ELR (cell line): ENCODE measurements at regions not wholly inside any gene's neighbourhood (a gene's known extent, or its start where the extent isn't known, plus 50 kb on each side); places are given as distances from the start of the nearest gene placed in this dataset.

Experiments
- DNase-seq: peaks from one replicate; pipeline ENCODE4 v3.0.0-alpha.2; 2015; ENCODE audit warnings: low read depth

- no peak for DNase-seq
Observed at GRCh38 chr6:71430018-71430417, 141.4 kb downstream of the OGFRL1 start.

GRCh38 chr6:71433441-71433840, 144.8 kb downstream of the OGFRL1 start:
- DNase-seq = no peak

- peak; percentile 22 for DNase-seq
Observed at GRCh38 chr6:71444222-71444621, 155.6 kb downstream of the OGFRL1 start.

DNA sequence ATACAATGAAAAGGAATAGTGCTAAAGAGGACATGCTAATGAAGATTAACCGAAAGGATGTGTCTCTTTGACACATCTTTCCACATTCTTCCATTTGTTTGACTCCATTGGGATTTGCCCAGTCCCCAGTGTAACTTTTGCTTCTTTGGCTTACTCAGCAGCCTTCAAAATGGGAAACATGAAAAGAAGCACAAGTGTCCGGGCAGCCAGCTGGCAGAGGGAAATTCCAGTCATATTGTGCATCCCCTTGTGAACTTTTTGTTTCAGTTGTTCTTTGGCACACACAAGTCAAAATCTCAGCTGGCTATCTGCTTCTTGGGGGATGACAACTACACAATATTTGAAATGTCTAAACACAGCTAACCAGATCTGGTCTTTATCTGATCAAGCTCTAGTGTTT, 157.4 kb downstream of the OGFRL1 start:
- no peak for DNase-seq

DNA sequence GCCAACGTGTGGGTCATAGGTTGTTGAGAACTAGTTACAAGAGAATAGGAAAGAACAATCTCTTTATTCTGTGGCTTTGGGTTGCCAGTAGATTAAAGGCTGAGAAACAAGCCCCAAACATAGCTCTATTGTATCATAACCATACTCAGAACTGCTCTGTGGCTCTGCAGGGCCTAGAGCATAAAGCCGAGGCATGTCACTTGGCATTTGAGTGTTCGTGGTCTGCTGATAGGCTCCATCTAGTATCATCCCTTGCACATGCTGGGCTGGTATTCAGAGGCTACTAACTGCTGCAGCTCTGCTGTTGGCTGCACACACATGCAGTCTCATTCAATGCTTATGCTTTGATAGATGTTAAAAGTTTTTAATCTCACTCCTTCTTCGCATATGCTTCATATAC, 157.9 kb downstream of the OGFRL1 start:
- DNase-seq = no peak

DNA sequence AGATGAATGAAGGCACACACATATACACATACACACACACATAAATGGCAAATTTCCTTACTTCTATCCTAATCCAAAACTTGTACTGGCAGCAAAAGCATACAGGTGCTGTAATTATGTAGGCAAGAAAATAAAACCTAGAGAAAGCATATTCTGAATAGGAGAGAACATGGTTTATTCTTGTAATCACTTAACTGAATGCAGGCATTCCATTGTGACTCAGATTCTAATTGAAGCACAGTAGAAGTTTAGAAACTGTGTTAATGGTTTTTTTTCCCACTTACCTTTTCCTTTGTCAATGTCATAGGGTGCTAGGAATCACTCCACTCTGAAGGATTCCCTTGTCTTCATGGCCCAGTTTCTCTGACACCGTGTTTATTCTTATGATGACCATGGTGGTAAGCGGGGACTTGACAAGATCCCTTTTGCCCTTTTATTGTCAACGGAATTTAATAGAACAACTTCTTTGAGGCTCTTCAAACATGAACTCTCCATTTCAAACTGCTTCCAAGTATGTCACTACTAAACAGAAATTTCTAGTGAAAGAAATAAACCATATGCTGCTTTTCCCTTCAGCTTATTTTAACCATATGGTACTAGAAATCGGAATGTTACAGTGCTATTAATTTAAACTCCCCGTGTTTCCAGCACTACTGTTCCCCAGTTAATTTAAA, 164.2 kb downstream of the OGFRL1 start:
- no peak for DNase-seq

DNA sequence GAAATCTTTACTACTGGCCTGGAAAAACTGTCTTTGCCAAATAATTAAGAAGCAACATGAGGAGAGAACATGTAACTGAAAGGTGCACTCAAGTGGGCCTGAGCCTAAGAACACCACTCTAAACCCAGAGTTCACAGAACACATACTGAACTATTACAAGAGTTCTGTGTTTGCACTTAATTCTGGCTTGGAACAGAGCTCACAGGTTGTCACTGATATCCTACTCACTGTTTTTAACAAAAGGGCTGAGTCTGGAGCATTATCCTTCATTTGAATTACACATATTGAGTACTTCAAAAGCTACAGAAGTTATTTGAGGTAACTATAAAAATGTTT, 164.7 kb downstream of the OGFRL1 start:
- no peak for DNase-seq

- DNase-seq = no peak
Observed at GRCh38 chr6:71454056-71454455, 165.4 kb downstream of the OGFRL1 start.

DNA sequence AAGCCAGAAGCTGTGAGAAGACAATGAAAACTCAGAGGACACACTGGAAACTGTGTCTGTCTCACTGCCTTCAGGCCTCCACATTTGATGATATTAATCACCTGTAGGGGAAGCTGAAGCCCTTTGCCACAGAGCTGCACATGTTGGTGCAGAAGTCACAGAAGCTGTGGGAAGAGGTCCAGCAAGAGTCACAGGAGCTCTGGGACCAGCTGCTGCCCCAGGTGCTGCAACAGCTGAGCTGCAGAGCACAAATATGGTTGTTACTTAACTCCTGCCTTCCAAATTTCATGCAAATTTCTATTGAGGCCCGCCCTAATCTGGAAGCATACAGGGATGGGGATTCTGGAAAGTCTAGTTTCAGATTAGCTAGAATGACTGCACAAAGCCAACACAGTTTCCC, 169.3 kb downstream of the OGFRL1 start:
- no peak for DNase-seq

GRCh38 chr6:71459162-71459561, 170.6 kb downstream of the OGFRL1 start:
- DNase-seq = no peak

GRCh38 chr6:71460933-71461332, 172.3 kb downstream of the OGFRL1 start:
- peak; percentile 92 for DNase-seq

DNA sequence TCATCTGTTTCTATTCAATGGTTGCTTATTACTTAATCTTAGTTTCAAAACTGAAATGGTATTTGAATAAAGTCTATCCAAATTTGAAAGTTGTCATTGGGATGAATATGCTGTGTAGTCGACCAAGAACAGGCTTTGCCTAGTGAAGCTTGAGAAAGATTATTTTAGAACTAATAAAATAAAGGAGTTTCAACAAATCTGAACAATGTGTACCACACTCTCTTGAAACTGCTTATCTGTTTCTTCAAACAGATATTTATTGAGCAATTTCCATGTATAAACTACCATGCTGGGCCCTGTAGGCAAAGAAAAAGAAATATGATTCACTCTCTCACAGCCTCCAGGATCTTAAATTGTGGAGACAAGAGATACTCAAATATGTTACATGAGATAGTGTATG, 174.4 kb downstream of the OGFRL1 start:
- DNase-seq = no peak

GRCh38 chr6:71465096-71465495, 176.5 kb downstream of the OGFRL1 start:
- DNase-seq = no peak

GRCh38 chr6:71466362-71466761, 177.8 kb downstream of the OGFRL1 start:
- DNase-seq = no peak

DNA sequence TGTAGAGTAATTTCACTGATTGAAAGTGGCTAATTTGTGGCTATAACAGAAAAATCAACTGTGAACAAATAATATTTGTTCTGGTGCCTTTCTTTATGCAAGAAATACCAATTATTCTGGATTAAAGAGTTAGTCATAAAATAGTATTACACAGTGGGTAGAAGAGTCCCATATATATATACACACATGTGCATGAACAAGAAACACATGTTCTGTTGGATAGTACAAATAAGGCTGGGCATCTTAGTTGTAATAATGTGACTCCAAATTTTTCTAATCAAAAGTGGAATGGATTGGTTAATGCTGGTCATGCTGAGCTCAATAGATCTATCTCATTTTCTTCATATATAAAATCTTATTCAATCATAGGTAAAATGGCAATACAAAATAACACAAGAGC, 179.4 kb downstream of the OGFRL1 start:
- DNase-seq = no peak

GRCh38 chr6:71468841-71469700, 180.5 kb downstream of the OGFRL1 start:
- DNase-seq = peak; percentile 89

GRCh38 chr6:71471718-71472117, 183.1 kb downstream of the OGFRL1 start:
- DNase-seq = no peak

GRCh38 chr6:71473926-71474325, 185.3 kb downstream of the OGFRL1 start:
- DNase-seq = peak; percentile 92

GRCh38 chr6:71474942-71475341, 186.3 kb downstream of the OGFRL1 start:
- no peak for DNase-seq

GRCh38 chr6:71476371-71476770, 187.8 kb downstream of the OGFRL1 start:
- no peak for DNase-seq

- no peak for DNase-seq
Observed at GRCh38 chr6:71476872-71477271, 188.3 kb downstream of the OGFRL1 start.

DNA sequence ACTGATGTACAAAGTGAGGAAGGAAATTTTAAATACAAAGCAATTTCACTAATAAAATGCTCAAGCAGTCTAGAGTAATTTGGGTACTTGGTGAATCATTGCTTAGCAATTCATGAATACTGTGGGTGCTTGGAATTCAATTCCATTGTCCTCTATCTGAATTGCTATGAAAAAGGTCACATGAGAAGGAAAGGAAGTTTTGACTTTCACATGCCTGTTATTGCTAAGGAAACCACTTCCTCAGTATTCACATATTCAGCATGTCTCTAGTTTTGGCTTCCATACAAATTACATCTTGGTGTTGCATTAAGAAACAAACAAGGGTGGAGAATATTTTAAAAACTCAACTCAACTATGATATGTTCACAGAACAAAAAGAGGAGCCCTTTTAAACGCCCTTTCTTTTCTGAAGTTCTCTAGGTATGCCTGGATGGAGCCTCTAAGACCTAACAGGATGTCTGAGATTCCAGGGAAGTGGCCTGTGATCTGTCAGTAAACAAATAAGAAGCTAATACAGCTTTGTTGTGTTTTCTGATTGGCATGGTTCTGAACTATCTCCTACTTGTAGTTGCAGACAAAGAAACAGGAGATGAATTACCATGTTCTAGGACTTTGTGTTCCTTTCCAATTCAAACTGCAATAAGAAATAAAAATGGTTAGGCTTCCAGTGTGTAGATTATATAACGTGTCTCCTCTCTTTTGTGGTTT, 190.4 kb downstream of the OGFRL1 start:
- peak; percentile 97 for DNase-seq

DNA sequence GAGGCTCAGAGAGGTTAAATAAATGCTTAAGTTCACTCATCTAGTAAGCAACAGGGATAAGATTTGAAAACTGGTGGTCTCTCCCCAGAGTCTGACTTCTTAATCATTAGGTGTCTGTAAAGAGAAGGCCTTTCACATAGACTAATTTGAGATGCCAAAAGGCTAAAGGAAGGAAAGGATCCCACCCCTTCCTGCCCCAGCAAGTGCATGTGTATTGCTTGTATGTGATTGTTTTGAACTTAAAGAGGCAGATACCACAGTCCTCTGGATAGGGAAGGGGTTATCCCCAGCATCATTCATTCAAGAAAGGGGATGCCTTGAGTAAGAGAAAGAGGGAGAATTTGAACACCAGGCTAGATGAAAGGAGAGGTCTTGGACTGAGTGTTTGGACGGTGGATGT, 192.0 kb downstream of the OGFRL1 start:
- DNase-seq = no peak
